IPS-11a (cell line): ENCODE measurements at regions not wholly inside any gene's neighbourhood (a gene's known extent, or its start where the extent isn't known, plus 50 kb on each side); places are given as distances from the start of the nearest gene placed in this dataset.

Experiments
- H3K4me3 ChIP-seq: one replicate; pipeline ENCODE4 v1.5.1; 2013; ENCODE audit warnings: low read depth, low read length, control low read depth

- H3K4me3 ChIP-seq = no peak overlapping the region
Measured at GRCh38 chr11:115843111-115843510, 338.9 kb upstream of the CADM1 start.

- H3K4me3 ChIP-seq = no peak overlapping the region
Measured at GRCh38 chr11:115820026-115820425, 315.8 kb upstream of the CADM1 start.

- H3K4me3 ChIP-seq = no peak overlapping the region
Measured at GRCh38 chr11:115819014-115819413, 314.8 kb upstream of the CADM1 start.

- no peak overlapping the region for H3K4me3 ChIP-seq
Measured at GRCh38 chr11:115817844-115818468, 313.7 kb upstream of the CADM1 start.

- no peak overlapping the region for H3K4me3 ChIP-seq
Measured at GRCh38 chr11:115808351-115808940, 304.2 kb upstream of the CADM1 start.

GRCh38 chr11:115806056-115806455 is 301.8 kb upstream of the CADM1 start:
- H3K4me3 ChIP-seq = no peak overlapping the region

- no peak overlapping the region for H3K4me3 ChIP-seq
Measured at GRCh38 chr11:115803073-115803740, 299.0 kb upstream of the CADM1 start.

GRCh38 chr11:115802641-115803040 is 298.4 kb upstream of the CADM1 start:
- no peak overlapping the region for H3K4me3 ChIP-seq

- no peak overlapping the region for H3K4me3 ChIP-seq
Measured at GRCh38 chr11:115792903-115793302, 288.7 kb upstream of the CADM1 start.

- H3K4me3 ChIP-seq = no peak overlapping the region
Measured at GRCh38 chr11:115787302-115787701, 283.1 kb upstream of the CADM1 start.

GRCh38 chr11:115784796-115785521 is 280.7 kb upstream of the CADM1 start:
- no peak overlapping the region for H3K4me3 ChIP-seq

- H3K4me3 ChIP-seq = no peak overlapping the region
Measured at GRCh38 chr11:115780646-115781362, 276.6 kb upstream of the CADM1 start.

GRCh38 chr11:115778928-115779650 is 274.9 kb upstream of the CADM1 start:
- no peak overlapping the region for H3K4me3 ChIP-seq

- H3K4me3 ChIP-seq = no peak overlapping the region
Measured at GRCh38 chr11:115776916-115777315, 272.7 kb upstream of the CADM1 start.

- H3K4me3 ChIP-seq = no peak overlapping the region
Measured at GRCh38 chr11:115775846-115776245, 271.6 kb upstream of the CADM1 start.

GRCh38 chr11:115774756-115775155 is 270.5 kb upstream of the CADM1 start:
- no peak overlapping the region for H3K4me3 ChIP-seq

GRCh38 chr11:115769891-115770290 is 265.7 kb upstream of the CADM1 start:
- no peak overlapping the region for H3K4me3 ChIP-seq

GRCh38 chr11:115767883-115768282 is 263.7 kb upstream of the CADM1 start:
- no peak overlapping the region for H3K4me3 ChIP-seq

GRCh38 chr11:115767047-115767802 is 263.0 kb upstream of the CADM1 start:
- no peak overlapping the region for H3K4me3 ChIP-seq

GRCh38 chr11:115766561-115766960 is 262.3 kb upstream of the CADM1 start:
- no peak overlapping the region for H3K4me3 ChIP-seq
